ENCODE measurements at regions not wholly inside any gene's neighbourhood (a gene's known extent, or its start where the extent isn't known, plus 50 kb on each side); places are given as distances from the start of the nearest gene placed in this dataset.

- TF ChIP-seq ATF7 (IDR thresholded peaks at IDR 0.05): no peak
- TF ChIP-seq CREBBP (IDR thresholded peaks at IDR 0.05; ENCODE audit: low read depth, low read length): no peak
- TF ChIP-seq ZNF561 (CRISPR knock-in tag; conservative IDR thresholded peaks at IDR 0.05): no peak
- no peak for TF ChIP-seq DIDO1 (tag; IDR thresholded peaks at IDR 0.05; ENCODE audit: low read depth)
- no peak for TF ChIP-seq U2AF1 (optimal IDR thresholded peaks at IDR 0.05; ENCODE audit: low read depth, low read length)
- TF ChIP-seq NFIX (CRISPR knock-in tag; IDR thresholded peaks at IDR 0.05; ENCODE audit: low read depth): no peak
Measured at GRCh38 chr2:166831930-166832329, 56.4 kb upstream of the XIRP2 start (continued).

- intact Hi-C loops (cut with micrococcal nuclease): no loop called here
- TF ChIP-seq POLR2H (tag; IDR thresholded peaks at IDR 0.05; ENCODE audit: low read depth) (no peak), ZHX1 (conservative IDR thresholded peaks at IDR 0.05; ENCODE audit: low read length) (no peak), ZNF212 (CRISPR knock-in tag; IDR thresholded peaks at IDR 0.05) (no peak), PCBP2 (IDR thresholded peaks at IDR 0.05; ENCODE audit: low read depth, low read length, poor library complexity, severe bottlenecking) (no peak), REST (IDR thresholded peaks at IDR 0.05; ENCODE audit: borderline replicate concordance) (no peak), REST (CRISPR knock-in tag; IDR thresholded peaks at IDR 0.05; ENCODE audit: low read depth) (no peak), HMG20A (CRISPR knock-in tag; conservative IDR thresholded peaks at IDR 0.05) (no peak)
Measured at GRCh38 chr2:166825914-166826313, 62.4 kb upstream of the XIRP2 start.

More at GRCh38 chr2:166825914-166826313, 62.4 kb upstream of the XIRP2 start:
- CTCF ChIA-PET (ENCODE audit: low intra/inter-chr PET ratio): no interaction called here
- no TSS peak for BruUV-seq (replicated peaks)
- Histone ChIP-seq H2AFZ (ENCODE audit: low read depth, low read length) (no peak overlapping the region), H3K9me1 (ENCODE audit: control insufficient read depth, insufficient read depth, low read length) (no peaks in the 10 kb centered on the region), H3K4me3 (no peak overlapping the region), H3K27me3 (ENCODE audit: control insufficient read depth in 2 of 2, insufficient read depth in 2 of 2, low read length in 2 of 2) (no peaks in the 10 kb centered on the region), H3K79me2 (ENCODE audit: control insufficient read depth, insufficient read depth, low read length) (no peaks in the 10 kb centered on the region), H3K4me1 (replicated peaks in 1 of 2; ENCODE audit: control insufficient read depth in 2 of 2, insufficient read depth in 2 of 2, low read length in 2 of 2) (no peaks in the 10 kb centered on the region), H3K9ac (ENCODE audit: insufficient read depth in 1 of 2, low read depth in 2 of 2, low read length in 2 of 2) (no peak overlapping the region), H4K20me1 (replicated peaks; ENCODE audit: control insufficient read depth, insufficient read depth, low read length) (no peaks in the 10 kb centered on the region), H3K27ac (ENCODE audit: extremely low read depth, low read depth, low read length) (no peak overlapping the region), H3K36me3 (ENCODE audit: control insufficient read depth, insufficient read depth, low read length) (no peaks in the 10 kb centered on the region), H3K9me3 (replicated peaks; ENCODE audit: control insufficient read depth, insufficient read depth, low read depth, low read length) (no peaks in the 10 kb centered on the region), H3K4me2 (ENCODE audit: insufficient read depth, low read length) (no peak overlapping the region)
- in situ Hi-C loops (cut with MboI): no loop called here
- FAIRE-seq: no peak
- ATAC-seq: no peak
- POLR2A ChIA-PET: no interaction called here
- no peak for DNase-seq (ENCODE audit: extremely low read depth in 1 of 4, low spot score in 3 of 4)

Measured in K562 (cell line).